Stimulated activated CD4-positive, alpha-beta T cell treated with anti-CD3 and anti-CD28 coated beads, Interleukin-12 subunit alpha, Interleukin-12 subunit beta, amount 100 ng/mL, for 24 hours (primary cell): ENCODE measurements at regions not wholly inside any gene's neighbourhood (a gene's known extent, or its start where the extent isn't known, plus 50 kb on each side); places are given as distances from the start of the nearest gene placed in this dataset.
"Not testable (repeated sequence)": the region's sequence is repeated elsewhere in the genome, so short reads cannot be mapped to it uniquely, and the experiment has no call there.

Experiments
- DNase-seq, 2 experiments: peaks; one replicate each; pipeline ENCODE4 v3.0.0-alpha.2; 2020; ENCODE audit warnings: low read depth in 2 of 2

GRCh38 chr2:146602383-146602782 is 1242.4 kb upstream of the ACVR2A start:
- no peak for DNase-seq

- no peak for DNase-seq
Observed at GRCh38 chr2:146598791-146599190, 1246.0 kb upstream of the ACVR2A start.

- DNase-seq: no peak
Observed at GRCh38 chr2:146597291-146597690, 1247.5 kb upstream of the ACVR2A start.

DNA sequence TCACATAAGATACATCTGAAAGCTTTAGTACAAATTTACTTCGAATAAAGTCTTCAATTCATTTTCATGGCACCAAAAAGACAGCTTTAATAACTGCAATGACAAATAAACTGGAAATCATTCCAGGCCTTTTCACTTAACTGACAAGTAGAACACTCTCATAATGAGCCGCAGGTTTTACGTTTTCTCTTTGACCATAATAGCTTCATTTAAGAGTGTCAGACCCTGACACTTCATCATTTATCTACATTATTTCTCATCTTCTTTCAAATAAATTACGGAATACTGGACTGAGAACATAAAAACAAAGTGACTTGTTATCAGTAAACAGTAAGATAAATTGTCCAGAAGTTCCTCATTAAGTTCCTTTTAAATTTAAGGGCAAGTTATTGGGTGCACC is 1252.9 kb upstream of the ACVR2A start:
- no peak for DNase-seq

- no peak for DNase-seq
Observed at GRCh38 chr2:146587291-146587713, 1257.5 kb upstream of the ACVR2A start.

GRCh38 chr2:146584316-146584715 is 1260.5 kb upstream of the ACVR2A start:
- DNase-seq: no peak

GRCh38 chr2:146579147-146579930 is 1265.5 kb upstream of the ACVR2A start:
- DNase-seq: no peak

- no peak for DNase-seq
Observed at GRCh38 chr2:146576339-146577111, 1268.3 kb upstream of the ACVR2A start.

GRCh38 chr2:146572598-146572997 is 1272.2 kb upstream of the ACVR2A start:
- no peak for DNase-seq

GRCh38 chr2:146561996-146562395 is 1282.8 kb upstream of the ACVR2A start:
- DNase-seq: no peak

DNA sequence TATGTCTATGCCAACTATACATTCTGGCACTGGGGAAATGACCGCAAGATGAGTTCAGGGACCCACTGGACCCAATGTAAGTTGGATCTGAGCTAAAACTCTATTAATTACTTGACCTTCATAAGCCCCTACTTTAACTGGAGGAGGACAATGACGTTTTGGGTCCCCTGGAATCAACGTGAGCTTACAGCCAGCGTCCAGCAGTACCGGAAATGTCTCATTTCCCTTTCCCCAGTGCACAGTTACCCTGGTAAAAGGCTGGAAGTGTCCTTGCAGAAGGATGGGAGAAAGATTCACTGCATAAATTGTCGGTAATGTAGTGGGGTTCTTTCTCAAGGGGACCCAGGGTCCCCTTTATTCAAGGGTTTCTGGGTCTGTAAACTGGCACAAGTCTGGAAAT is 1297.6 kb upstream of the ACVR2A start:
- no peak for DNase-seq

DNA sequence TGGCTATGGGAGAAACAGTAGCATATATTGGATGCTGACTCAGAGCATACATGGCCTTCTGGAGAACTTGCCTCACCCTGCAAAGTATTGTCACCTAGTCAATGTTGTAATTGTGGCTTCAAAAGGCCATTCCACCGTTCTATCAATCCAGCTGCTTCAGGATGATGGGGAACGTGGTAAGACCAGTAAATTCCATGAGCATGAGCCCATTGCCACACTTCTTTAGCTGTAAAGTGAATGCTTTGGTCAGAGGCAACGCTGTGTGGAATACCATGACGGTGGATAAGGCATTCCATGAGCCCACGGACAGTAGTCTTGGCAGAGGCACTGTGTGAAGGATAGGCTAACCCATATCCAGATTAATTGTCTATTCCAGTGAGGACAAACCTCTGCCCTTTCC is 1300.1 kb upstream of the ACVR2A start:
- no peak for DNase-seq

DNA sequence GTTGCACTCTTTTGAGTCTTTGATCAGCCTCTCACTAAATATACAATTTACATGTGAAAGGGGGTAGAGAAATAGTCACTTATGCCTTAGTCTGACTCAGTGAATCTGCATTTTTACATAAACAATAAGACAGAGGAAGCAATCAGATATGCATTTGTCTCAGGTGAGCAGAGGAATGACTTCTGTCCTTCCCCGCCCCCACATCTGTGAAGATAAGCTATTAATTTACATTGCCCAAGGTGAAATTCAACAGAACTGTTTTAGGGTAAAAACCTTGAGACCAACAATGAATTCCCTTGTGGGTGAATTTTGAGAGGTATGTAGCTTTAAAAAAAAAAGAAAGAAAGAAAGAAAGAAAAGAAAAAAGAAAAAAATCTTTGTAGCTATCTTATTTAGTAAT is 1302.9 kb upstream of the ACVR2A start:
- no peak for DNase-seq

DNA sequence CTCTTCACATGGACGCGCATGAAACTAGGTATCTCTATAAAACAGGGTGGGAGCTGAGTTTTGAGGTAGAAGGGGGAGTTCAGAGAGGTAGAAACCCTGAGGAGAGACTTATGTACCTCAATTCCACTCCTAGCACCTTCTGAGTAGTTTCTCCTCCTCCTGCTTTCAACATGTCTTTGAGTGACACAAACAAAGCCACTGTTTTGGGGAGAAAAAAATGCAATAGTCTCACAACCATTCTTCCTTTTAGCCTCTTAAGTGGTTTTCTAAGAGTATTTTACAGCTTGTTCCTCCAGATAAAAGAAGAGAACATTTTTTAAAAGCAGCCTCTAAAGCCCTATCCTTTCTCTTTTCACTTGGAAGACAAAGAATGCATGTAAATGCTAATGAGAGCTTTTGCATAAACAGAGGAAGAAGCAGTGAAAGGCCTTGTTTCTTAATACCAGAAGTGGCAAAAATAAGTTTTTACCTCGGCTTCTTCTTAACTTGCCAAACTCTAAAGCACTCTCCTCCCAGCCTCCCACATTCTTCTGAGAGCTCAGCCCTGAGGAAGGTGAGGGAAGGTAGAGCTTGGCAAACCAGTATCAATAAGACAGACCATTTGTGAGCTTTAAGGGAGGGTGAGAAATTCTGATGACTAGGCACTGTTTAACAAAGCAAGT is 1304.4 kb upstream of the ACVR2A start:
- DNase-seq: no peak

DNA sequence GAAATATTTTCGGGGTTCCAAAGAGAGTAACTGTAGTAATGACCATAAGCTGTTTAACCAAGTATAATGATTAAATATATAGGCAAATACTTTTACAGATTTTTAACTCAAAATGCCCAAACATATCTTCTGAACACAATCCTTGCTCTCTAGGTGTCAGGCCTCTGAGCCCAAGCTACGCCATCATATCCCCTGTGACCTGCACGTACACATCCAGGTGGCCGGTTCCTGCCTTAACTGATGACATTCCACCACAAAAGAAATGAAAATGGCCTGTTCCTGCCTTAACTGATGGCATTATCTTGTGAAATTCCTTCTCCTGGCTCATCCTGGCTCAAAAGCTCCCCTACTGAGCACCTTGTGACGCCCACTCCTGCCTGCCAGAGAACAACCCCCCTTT is 1305.1 kb upstream of the ACVR2A start:
- not testable (repeated sequence) for DNase-seq

- DNase-seq: no peak
Observed at GRCh38 chr2:146537477-146537876, 1307.4 kb upstream of the ACVR2A start.

DNA sequence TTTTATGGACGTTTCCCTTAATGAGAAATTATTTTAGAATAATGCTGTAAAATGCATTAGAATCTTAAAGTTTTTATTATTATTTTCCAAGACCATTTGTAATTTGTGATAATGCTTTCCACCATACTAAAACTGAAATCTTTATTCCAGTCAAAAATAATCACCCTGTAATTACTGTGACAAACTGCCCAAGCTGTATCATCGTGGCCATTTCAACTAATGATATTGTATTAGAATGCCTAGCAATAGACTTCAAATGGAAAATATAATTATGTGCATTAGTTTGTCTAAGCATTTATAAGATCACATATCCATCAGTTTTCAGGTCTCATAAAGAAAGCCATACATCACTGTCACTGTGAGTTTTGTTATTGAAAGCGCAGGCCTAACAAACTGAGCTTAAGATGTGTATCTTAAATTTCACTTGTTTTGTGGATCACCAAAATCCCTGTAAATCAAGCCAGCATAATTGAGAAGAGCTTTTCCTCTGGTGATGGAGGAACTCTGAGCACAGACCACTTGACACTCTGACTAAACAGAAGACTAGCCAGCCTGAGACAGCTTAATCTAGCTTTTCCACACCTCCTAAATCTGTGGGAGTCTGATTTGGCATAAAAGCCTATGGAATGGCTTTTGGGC is 1312.2 kb upstream of the ACVR2A start:
- DNase-seq: no peak

GRCh38 chr2:146532009-146532408 is 1312.8 kb upstream of the ACVR2A start:
- no peak for DNase-seq

- no peak for DNase-seq
Observed at GRCh38 chr2:146530886-146531285, 1313.9 kb upstream of the ACVR2A start.

DNA sequence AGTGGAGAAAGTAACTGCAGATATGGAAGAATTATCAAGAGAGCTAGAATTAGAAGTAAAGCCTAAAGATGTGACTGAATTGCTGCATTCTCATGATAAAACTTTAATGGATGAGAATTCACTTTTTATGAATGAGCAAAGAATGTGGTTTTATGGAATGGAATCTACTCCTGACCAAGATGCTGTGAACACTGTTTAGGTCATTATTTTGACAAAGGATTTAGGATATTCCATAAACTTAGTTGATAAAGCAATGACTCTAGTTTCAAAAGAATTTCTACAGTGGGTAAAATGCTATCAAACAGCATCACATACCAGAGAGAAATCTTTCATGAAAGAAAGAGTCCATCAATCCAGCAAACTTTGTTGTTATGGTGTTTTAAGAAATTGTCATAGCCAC is 1317.7 kb upstream of the ACVR2A start:
- DNase-seq: no peak

GRCh38 chr2:146523196-146523595 is 1321.6 kb upstream of the ACVR2A start:
- no peak for DNase-seq

DNA sequence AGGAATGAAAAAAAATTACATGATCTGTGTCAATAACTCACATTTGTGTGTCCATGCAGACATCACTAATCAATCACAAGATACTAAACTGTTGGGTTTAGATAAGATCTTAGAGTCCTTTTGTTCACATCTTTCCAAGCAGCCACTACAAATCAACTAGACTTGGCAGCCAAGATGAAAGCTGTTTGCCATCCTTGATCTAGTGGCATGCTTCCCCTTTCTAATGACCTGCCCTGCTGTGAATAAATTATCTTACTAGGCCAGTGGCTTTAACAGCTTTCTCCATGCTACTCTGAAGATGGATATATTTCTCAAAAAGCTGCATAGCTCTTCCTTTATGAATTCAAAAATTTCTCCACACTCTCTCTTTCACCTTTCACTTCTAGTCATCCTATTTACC is 1338.0 kb upstream of the ACVR2A start:
- DNase-seq: no peak
